ENCODE measurements at regions not wholly inside any gene's neighbourhood (a gene's known extent, or its start where the extent isn't known, plus 50 kb on each side); places are given as distances from the start of the nearest gene placed in this dataset.

DNA sequence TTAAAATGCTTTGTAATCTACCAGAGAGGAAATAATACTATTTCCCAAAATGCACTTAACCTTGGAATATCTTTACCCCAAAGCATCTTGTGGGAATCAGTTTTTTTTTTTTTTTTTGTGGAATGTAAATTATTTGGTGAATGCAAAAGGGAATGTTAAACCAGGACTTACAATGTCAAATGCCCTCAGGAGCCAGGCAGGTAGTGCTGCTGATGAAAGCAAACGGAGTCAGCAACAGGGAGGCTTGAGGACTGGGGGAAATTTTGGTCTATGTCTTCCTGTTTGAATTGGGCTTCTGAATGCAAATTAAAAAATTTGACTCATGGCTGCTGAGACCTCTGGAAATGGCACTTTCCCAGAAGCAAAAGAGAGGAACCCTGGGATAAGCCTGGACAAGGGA, 96.5 kb upstream of the NLRP1 start:
- WGBS (ENCODE audit: extremely low coverage, insufficient read length, low lambda C conversion rate): no CpG with 5 or more reads among the region's 1 CpG
- Histone ChIP-seq H3K79me1 (ENCODE audit: insufficient read depth, low read depth, low read length, poor library complexity, severe bottlenecking) (no peaks in the 10 kb centered on the region), H4K8ac (replicated peaks; ENCODE audit: insufficient read length, low read depth, low read length) (no peak overlapping the region), H4K20me1 (ENCODE audit: control insufficient read depth, insufficient read depth, insufficient read length) (no peaks in the 10 kb centered on the region), H3K4me1 (ENCODE audit: insufficient read depth, low read length) (no peaks in the 10 kb centered on the region; the same call in 1 of the 2 replicates), H3K4me2 (ENCODE audit: insufficient read depth, insufficient read length, low read length) (no peak overlapping the region), H2BK15ac (ENCODE audit: low read depth, low read length) (no peak overlapping the region), H2BK12ac (ENCODE audit: insufficient read length, low read depth, low read length) (no peak overlapping the region), H3K9ac (ENCODE audit: extremely low read depth, insufficient read length, low read length) (no peak overlapping the region), H2BK20ac (ENCODE audit: low read depth, low read length, poor library complexity, severe bottlenecking) (no peak overlapping the region), H3K79me2 (ENCODE audit: insufficient read depth, low read length) (no peaks in the 10 kb centered on the region), H3T11ph (ENCODE audit: low read length) (no peak overlapping the region), H4K91ac (ENCODE audit: insufficient read length, low read depth, low read length) (no peak overlapping the region), H3K23me2 (ENCODE audit: insufficient read length, low read depth, low read length, poor library complexity, severe bottlenecking) (no peaks in the 10 kb centered on the region), H3K9me3 (ENCODE audit: control insufficient read depth, low read depth, low read length) (no peaks in the 10 kb centered on the region), H3K27ac (ENCODE audit: insufficient read length, low read depth, low read length) (no peak overlapping the region), H3K4ac (ENCODE audit: low read depth, low read length) (no peak overlapping the region), H3K56ac (ENCODE audit: insufficient read length, low read depth, low read length) (no peak overlapping the region), H3K27me3 (ENCODE audit: insufficient read depth, low read length) (no peaks in the 10 kb centered on the region), H2AK5ac (ENCODE audit: insufficient read length, low read length) (no peak overlapping the region), H3K23ac (ENCODE audit: insufficient read length, low read depth, low read length) (no peak overlapping the region), H4K5ac (ENCODE audit: insufficient read length, low read depth, low read length) (no peak overlapping the region), H3K18ac (ENCODE audit: insufficient read length, low read depth, low read length) (no peak overlapping the region), H3K14ac (ENCODE audit: insufficient read depth, low read length) (no peak overlapping the region), H2BK120ac (ENCODE audit: low read depth, low read length, poor library complexity, severe bottlenecking) (no peak overlapping the region), H2AFZ (ENCODE audit: low read length) (no peak overlapping the region), H2BK5ac (ENCODE audit: insufficient read length, low read length) (no peak overlapping the region)
- Mint-ChIP-seq H3K4me1 (peaks cover 18 to 26% of the 10 kb centered on the region in 2 experiments), H3K9me3 (peaks cover 0 to 3% of the 10 kb centered on the region in 2 experiments; a peak in 1 of 5 replicates), H3K27ac (peak overlapping the region in 1 of 3 experiments; percentile 1; a peak in 2 of 7 replicates), H3K27me3 (ENCODE audit: low read depth) (peaks cover 2% of the 10 kb centered on the region; the same call in 1 of the 2 replicates), H3K36me3 (ENCODE audit: insufficient read depth in 1 of 3, low read depth in 3 of 3) (peaks cover 0 to 3% (median 0%) of the 10 kb centered on the region in 3 experiments; a peak in 1 of 7 replicates), H3K4me3 (no peak overlapping the region)
- TF ChIP-seq, protein P1, sequence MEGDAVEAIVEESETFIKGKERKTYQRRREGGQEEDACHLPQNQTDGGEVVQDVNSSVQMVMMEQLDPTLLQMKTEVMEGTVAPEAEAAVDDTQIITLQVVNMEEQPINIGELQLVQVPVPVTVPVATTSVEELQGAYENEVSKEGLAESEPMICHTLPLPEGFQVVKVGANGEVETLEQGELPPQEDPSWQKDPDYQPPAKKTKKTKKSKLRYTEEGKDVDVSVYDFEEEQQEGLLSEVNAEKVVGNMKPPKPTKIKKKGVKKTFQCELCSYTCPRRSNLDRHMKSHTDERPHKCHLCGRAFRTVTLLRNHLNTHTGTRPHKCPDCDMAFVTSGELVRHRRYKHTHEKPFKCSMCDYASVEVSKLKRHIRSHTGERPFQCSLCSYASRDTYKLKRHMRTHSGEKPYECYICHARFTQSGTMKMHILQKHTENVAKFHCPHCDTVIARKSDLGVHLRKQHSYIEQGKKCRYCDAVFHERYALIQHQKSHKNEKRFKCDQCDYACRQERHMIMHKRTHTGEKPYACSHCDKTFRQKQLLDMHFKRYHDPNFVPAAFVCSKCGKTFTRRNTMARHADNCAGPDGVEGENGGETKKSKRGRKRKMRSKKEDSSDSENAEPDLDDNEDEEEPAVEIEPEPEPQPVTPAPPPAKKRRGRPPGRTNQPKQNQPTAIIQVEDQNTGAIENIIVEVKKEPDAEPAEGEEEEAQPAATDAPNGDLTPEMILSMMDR (conservative IDR thresholded peaks at IDR 0.05): no peak
- DNase-seq: peak; percentile 52
